Cerebellar nuclear complex (tissue), 1 donor: ENCODE measurements at regions not wholly inside any gene's neighbourhood (a gene's known extent, or its start where the extent isn't known, plus 50 kb on each side); places are given as distances from the start of the nearest gene placed in this dataset.
"Not testable (repeated sequence)": the region's sequence is repeated elsewhere in the genome, so short reads cannot be mapped to it uniquely, and the experiment has no call there.

Experiments
- DNase-seq, 2 experiments: peaks; one replicate each; lab custom pipeline; 2025; lab: John Stamatoyannopoulos, UW

DNA sequence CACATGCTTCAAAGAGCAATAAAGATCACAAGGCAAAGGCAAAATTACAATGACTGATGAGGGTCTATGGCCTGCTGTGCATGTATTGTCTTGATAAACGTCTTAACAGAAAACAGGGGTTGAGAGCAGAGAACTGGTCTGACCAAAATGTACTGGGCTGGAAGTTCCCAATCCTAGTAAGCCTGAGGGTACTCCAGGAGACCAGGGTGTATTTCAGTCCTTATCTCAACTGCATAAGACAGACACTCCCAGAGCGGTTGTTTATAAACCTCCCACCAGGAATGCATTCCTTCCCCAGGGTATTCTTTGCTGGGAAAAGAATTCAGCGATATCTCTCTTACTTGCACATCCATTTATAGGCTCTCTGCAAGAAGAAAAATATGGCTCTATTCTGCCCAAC lies 521.8 kb upstream of the GNPDA2 start:
- not testable (repeated sequence) for DNase-seq

DNA sequence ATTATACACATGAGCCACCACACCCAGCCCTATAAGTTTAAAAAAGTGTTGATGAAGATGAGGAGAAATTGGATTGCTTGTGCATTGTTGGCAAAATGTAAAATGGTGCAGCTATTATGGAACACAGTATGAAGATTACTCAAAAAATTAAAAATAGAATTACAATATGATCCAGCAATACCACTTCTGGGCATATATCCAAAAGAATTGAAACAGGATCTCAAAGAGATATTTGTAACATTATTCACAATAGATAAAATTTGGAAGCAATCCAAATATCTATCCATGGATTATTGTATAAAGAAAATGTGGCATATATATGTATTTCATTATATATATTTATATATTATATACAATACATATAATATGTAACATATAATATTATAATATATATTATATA lies 515.6 kb upstream of the GNPDA2 start:
- no peak for DNase-seq

DNA sequence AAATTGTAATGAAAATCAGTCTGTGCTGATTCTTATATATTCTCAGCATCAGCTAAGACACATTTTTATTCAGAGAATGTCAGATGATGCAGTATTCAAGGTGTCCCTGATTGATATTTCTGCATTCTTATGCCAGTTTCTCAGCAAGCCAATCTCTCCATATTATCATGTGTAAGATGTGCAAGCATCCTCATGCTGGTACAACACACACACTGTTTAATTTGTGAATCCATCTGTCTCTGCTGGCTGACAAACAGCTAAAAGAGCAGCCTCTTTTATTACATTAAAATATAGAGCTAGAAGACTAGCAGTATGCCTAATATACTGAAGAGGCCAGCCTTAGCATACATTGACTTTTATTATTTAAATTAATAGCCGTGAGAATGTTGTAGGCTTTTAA lies 502.9 kb upstream of the GNPDA2 start:
- no peak for DNase-seq

DNA sequence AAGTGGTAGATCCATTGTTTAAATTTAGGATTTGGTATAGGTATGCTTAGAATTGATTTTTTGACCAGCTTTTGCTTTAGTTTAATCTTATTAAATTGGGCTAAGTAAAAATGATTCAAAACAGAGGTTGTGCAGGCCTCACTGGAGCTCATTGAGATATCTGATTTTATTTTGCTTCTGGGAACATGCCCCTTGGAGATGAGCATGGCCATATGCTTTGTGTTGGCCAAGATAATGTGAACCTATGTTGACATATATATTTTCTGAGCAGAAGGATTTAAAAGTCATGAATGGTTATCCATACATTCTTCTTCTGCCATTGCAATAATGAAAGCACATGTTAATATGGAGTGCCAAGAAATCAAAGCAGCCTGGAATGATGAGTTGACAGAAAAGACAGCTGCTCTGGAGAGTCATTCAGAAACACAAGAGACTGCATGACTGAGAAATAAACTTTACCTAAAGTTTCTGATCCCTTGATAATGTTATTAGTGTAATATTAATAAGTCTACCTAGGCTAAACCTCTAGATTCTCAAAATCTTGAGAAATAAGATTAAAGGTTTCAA lies 489.7 kb upstream of the GNPDA2 start:
- DNase-seq, result no peak

DNA sequence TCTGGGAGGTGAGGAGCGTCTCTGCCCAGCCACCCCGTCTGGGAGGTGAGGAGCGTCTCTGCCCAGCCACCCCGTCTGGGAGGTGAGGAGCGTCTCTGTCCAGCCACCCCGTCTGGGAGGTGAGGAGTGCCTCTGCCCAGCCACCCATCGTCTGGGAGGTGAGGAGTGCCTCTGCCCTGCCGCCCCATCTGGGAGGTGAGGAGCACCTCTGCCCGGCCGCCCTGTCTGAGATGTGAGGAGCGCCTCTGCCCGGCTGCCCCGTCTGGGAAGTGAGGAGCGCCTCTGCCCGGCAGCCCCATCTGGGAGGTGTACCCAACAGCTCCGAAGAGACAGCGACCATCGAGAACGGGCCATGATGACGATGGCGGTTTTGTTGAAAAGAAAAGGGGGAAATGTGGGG lies 482.1 kb upstream of the GNPDA2 start:
- DNase-seq, result not testable (repeated sequence)

DNA sequence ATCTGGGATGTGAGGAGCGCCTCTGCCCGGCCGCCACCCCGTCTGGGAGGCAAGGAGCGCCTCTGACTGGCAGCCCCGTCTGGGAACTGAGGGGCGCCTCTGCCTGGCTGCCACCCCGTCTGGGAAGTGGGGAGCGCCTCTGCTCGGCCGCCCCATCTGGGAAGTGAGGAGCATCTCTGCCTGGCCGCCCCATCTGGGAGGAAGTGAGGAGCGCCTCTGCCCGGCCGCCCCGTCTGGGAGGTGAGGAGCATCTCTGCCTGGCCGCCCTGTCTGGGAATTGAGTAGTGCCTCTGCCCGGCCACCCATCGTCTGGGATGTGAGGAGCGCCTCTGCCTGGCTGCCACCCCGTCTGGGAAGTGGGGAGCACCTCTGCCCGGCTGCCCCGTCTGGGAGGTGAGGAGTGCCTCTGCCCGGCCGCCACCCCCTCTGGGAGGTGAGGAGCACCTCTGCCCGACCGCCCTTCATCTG lies 481.5 kb upstream of the GNPDA2 start:
- DNase-seq, result not testable (repeated sequence)

DNA sequence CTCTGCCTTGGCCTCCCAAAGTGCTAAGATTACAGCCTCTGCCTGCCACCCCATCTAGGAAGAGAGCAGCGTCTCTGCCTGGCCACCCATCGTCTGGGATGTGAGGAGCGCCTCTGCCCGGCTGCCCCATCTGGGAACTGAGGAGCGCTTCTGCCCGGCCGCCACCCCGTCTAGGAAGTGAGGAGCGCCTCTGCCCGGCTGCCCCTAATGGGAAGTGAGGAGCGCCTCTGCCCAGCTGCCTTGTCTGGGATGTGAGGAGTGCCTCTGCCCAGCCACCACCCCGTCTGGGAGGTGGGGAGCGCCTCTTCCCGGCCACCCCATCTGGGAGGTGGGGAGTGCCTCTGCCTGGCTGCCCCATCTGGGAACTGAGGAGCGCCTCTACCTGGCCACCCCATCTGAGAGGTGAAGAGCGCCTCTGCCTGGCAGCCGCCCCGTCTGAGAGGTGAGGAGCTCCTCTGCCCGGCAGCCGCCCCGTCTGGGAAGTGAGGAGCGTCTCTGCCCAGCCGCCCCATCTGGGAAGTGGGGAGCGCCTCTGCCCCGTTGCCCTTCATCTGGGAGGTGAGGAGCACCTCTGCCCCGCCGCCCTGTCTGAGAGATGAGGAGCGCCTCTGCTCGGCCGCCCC lies 481.0 kb upstream of the GNPDA2 start:
- not testable (repeated sequence) for DNase-seq

DNA sequence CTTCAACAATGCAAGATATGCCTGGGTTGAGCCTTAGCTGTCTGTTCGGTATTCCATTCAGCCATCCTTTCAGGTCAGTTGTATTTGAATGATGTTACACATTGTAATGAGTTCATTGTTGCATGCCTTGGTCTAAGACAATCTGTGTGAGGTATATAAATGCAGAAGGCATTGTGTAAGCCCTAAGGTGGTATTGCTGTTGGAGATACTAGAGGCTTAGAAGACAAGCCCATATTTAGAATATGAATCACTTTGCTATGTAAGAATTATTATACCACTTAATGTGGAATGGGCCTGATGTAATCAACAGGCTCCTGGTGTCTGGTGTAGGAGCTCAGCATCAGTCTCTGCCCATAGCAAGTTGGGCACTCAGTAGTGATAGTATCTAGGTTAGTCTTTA lies 473.4 kb upstream of the GNPDA2 start:
- DNase-seq, result no peak

DNA sequence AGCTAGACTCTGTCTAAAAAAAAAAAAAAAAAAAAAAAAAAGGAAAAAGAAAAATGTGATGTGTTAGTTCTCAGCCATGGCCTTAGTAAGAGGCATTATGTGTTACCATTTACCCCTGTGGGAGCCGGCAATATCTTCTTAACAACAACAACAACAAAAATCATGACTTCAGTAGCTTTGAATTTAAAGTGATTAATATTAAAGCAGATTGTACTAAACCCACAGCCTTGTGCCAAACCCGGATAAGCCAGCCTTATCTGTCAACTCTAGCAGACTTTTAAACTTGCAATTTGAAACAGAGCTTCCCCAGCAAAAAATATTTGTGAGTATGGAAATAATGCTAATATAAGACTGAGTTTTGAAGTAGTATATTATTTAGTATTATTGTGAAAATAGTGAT lies 462.1 kb upstream of the GNPDA2 start:
- DNase-seq, result no peak

DNA sequence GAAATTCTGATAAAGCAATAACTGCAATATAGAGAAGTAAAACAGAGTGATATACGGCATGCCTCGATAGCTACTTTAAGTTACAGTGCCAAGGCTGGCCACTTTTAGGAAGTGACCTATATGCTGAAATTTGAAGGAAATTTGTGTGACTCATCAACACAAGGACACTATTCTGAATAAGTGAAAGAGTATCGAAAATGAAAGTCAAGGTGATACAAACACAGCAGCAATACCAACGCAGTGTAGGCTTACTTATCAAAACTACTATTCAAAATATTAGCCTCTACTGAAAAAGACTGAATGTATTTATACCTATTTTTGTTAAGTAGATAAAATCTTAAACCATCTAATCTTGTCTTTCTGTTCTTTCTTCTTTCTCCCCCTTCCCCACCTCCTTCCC lies 459.9 kb upstream of the GNPDA2 start:
- no peak for DNase-seq

DNA sequence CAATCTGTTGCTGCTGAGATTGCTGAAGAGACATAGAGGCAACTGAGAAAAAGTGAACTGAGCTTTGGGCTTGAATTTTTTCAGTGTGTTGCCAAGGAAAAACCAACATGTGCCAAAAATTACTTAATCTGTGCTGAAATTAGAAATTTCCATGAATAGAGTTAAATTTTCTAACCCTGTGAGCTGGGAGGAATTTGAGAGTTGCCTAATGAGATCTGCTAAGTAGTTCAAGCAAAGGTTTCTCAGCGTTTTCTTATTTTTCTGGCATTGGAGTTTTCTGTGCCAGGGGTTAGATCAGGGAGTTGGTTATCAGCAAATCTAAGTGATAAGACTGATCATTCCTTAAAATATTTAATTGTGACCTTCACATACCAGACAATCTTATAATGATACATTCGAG lies 457.5 kb upstream of the GNPDA2 start:
- no peak for DNase-seq

DNA sequence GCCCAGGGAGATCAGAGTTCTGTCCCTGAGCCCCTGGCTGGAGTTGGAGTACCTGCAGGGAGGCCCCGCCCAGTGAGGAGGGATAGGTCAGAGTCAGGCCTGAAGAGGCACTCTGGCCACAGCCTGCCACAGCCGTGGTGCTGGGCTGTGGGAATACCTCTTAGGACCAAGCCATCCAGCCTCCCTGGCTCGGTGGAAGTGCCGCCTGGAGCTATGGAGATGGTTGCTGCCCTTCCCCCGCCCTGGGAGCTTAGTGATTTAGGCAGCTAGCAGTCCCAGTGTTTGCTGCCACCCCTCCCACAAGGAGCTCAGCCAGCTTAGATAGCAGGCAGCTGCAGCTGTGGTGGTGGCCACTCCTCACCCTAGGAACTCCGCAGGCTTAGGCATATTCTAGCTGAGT lies 446.3 kb upstream of the GNPDA2 start:
- no peak for DNase-seq

DNA sequence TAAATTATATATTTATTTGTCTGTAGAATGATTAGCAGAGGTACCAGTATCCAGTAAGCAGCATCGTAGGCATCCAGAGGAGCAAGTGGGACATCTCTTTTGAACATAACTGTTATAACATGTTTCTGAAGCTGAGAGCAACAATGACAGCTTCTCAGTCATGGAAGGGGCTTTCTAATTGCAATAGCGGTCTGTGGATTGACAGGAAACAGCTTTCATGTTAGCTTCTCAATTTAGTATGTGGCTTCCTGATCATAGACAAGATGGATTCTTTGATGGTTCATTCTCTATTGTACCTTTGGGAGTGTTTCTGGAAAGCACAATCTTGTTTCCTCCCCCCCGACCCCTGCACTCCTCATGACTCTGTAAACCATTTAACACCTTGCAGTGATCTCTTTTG lies 434.6 kb upstream of the GNPDA2 start:
- DNase-seq, result no peak

DNA sequence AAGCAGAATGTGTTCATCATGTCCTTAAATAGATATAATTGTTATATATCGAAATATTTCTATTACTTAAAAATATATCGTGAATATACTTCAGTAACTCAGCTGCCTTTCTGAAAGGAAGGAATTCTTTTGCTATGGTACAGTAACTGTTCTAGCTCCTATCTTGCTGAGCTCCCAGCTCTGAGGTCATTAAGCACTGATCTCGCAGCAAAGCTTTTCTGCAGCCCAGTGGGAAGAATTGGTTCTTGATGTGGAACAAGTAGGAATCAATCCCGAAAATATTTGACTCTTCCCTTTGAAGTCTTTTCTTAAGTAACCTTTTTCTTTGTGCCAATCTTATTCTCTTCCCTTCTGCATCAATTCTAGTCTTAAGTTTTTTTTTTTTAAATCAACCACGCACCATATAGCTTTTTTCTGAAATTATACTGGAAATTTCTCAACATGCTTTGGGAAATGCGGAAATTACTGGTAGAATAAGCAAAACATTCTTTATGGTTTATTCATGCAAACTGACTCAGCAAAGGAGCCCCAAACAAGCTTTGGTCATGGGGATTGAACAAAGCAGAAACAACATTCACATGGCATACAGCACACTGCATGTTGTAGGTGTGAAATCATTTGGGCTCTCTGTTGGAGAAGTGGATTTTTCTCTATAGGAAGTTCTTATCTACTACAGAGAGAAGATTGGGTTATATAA lies 428.9 kb upstream of the GNPDA2 start:
- DNase-seq, result no peak

DNA sequence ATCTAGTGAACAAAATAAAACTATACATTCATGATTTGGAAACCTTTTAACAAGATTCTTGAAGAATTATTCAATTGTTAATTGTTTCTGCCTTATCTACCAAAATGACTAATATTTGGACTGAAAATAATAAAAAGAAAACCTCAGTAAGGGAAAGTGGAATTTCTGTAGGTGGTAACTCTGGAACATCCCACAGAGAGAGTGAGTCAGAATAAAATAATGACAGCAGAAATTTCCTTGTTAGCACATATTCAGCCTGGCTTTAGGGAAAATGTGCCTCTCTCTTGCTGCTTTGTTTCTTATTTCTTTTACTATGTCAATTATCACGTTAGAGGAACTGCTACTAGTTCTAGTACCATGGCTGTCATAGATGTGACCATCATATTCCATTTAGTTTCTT lies 421.5 kb upstream of the GNPDA2 start:
- no peak for DNase-seq

DNA sequence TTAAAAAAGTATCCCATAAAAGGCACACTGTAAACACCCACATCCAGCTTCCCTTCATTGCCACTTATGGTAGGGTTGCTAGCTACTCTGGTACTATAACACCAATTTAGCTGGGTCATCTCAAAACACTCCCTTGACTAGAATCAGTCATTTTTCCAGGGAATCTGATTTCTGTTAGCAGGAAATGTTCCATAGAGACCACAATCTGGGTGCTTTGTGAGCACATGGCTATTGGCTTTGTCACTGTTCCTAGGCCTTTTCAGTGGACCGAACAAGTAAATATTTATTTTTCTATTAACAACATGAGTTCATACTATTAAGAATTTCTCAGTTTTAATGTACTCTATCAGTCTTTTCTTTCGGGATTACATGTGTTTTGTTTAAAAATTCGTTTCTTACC lies 404.7 kb upstream of the GNPDA2 start:
- no peak for DNase-seq

DNA sequence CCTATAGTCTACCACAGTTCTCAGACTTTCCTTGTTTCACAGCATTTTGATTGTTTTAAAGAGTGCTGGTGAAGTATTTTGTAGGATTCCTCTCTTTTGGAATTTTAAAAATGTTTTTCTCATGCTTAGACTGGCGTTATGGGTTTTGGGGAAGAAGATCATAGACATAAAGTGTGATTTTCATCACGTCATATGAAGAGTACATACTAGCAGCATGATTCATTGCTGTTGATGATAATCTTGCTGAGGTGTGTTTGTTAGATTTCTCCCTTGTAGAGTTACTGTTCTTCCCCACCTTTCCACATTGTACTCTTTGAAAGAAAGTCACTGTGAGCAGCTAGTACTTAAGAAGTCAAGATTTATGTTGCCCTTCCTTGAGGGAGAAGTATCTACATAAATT lies 396.1 kb upstream of the GNPDA2 start:
- no peak for DNase-seq

DNA sequence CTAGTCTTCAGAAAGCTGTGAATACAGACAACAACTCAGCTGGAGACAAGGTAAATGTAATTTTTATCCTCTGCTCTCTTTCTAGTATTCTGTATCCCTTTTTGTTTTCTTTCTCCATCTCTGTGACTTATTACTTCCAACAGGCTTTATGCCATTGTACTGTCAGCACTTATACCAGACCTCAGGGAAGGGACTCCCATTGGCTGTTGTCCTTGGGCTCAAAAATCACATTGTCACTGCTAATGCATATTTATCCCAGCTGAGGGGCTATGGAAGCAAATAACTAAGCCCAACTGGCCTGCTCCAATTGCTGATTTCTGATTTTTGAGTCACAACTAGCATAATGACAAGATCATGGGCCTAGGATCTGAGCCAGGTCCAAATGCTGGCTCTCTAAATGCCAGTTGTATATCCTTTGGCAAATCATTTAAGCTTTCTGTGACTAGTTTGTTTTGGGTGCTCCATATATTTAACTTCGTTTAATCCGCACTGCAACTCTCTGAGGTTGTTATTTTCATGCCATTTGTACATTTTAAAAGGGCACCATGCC lies 395.1 kb upstream of the GNPDA2 start:
- DNase-seq, result no peak

DNA sequence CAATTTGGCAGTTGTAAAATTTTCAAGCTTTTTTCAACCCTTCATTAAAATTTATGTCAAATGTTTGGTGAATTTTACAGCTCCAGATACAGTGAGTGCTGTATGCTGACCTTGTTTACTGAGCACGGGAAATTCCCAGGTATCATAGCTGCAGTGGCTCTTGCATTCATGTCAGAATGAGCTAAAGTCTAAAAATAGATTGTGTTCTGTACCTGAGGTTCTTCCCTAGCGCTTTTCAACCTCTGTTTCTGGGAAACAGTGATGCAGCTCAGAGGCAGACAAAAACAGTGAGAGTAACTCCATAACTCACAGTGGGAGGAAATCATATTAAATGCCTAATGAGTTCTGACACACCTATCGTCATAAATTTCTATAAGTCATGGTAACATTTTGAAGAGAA lies 393.8 kb upstream of the GNPDA2 start:
- peak in 1 of 2 experiments; percentile 4 for DNase-seq

DNA sequence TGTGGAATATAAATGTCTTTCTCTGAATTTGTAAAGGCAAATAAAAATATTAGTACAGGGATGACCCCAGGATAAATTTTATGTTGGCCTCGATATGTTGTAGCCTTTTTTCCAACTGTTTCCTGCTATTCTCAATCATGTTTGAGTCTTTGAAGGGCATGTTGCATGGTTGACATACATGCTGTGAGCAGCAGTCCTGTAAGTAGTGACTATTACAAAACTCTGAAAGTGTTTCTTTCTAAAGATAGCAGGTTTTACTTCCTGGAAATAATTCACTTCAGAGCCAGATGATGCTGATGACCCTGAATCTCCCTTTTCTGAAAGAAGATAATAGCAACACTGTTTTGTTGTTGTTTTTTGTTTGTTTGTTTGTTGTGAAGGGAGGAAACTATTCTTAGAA lies 393.0 kb upstream of the GNPDA2 start:
- DNase-seq, result no peak

DNA sequence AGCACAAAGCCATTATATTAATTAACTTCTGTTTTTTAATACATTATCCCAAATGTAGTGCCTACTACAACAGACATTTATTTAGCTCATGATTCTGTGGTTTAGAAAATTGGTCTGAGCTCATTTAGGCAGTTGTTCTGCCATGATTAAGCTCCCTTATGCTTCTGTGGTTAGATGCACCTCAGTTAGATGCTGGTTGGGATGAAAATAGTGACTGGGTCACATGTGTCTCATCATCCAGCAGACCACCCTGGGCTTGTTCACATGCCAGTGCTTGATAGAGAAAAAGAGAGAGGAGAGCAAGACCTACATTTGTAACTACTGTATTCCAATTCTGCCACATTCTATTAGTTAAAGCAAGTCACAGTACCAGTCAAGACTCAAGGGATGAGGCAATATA lies 376.4 kb upstream of the GNPDA2 start:
- DNase-seq, result no peak

DNA sequence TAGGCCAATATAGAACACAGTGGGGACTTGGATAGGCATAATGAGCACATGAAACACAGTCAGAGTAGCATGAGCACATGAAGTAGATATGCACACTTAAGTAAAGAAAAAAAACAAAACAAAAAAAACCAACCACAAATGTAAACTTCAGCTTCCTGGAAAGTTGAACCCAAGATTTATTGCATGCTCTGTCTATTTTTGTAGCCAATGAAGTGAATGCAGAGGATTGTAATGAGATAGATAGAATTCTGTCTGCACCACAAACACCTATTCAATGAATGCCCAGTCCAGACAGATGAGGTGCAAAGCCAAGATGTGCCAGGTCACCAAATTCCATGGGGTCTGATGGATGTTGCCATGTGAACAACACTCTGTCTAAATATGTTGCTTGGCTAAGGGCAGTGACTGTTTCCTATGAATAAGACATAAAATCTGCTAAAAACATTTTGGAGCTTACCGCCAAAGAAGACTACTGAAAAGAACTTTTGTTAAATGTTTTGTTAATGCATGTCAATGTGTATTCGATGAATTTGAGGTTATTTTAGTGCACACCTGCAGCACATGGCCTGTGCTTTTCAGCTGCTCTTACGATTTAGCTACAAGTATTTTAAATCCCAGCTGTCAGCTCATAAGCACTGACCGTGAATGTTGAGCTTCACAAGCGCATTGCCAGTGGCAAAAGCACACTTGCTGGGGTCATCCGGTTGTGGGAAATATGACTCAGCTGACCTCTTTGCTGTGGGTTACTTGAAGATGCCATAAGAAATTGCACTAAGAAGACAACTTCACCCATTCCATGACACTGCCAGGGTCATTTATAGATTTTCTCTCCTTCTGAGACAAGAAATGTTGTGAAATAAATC lies 374.8 kb upstream of the GNPDA2 start:
- no peak for DNase-seq
